ENCODE measurements at regions not wholly inside any gene's neighbourhood (a gene's known extent, or its start where the extent isn't known, plus 50 kb on each side); places are given as distances from the start of the nearest gene placed in this dataset.
"Not testable (repeated sequence)": the region's sequence is repeated elsewhere in the genome, so short reads cannot be mapped to it uniquely, and the experiment has no call there.

GRCh38 chr17:62216847-62217246 is 151.8 kb upstream of the MED13 start:
- POLR2A ChIA-PET, result no interaction called here
- BruUV-seq (replicated peaks), result no TSS peak
- in situ Hi-C loops (cut with HindIII; ENCODE audit: low pct_unique_long_range_greater_than_20kb, low sequenced_read_pairs), result no loop called here

DNA sequence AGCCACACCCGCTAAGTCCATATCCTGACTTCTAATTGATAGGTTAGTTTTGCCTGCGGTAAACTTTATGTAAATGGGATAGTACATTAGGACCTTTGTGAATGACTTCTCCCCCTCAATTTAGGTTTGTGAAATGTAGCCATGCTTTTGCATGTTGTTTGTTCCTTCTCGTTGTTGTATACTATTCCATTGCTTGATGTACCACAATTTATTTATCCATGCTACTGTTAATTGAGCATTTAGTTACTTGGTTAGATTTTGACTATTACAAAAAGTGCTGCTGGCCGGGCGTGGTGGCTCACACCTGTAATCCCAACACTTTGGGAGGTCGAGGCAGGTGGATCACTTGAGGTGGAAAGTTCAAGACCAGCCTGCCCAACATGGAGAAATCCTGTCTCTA is 150.8 kb upstream of the MED13 start:
- in situ Hi-C loops (cut with HindIII; ENCODE audit: low pct_unique_long_range_greater_than_20kb, low sequenced_read_pairs), result not testable (repeated sequence)

More at GRCh38 chr17:62216847-62217246, 151.8 kb upstream of the MED13 start:
- Histone ChIP-seq H3K36me3 (ENCODE audit: control insufficient read depth, insufficient read depth, low read length) (no peaks in the 10 kb centered on the region), H3K27ac (ENCODE audit: low read length) (no peak overlapping the region), H3K9me3 (ENCODE audit: control insufficient read depth, insufficient read depth, low read depth, low read length) (no peaks in the 10 kb centered on the region), H3K4me3 (ENCODE audit: low read depth in 2 of 2, low read length in 2 of 2) (no peak overlapping the region), H3K27me3 (ENCODE audit: control insufficient read depth, insufficient read depth, low read length) (peaks cover 3% of the 10 kb centered on the region; the same call in 1 of the 2 replicates), H3K4me1 (ENCODE audit: control insufficient read depth, insufficient read depth, low read length) (no peaks in the 10 kb centered on the region)
- no peak for ATAC-seq
- DNase-seq (ENCODE audit: low read depth, low spot score), result no peak
- intact Hi-C loops (cut with micrococcal nuclease; ENCODE audit: unreplicated experiment), result no loop called here
- CTCF ChIA-PET, result no interaction called here
- TF ChIP-seq TCF7L2 (IDR thresholded peaks at IDR 0.05; ENCODE audit: low read depth, low read length), result no peak
- TF ChIP-seq SIN3A (IDR thresholded peaks at IDR 0.05; ENCODE audit: borderline replicate concordance, insufficient read depth, low read depth, low read length), result no peak
- no peak for TF ChIP-seq REST (IDR thresholded peaks at IDR 0.05; ENCODE audit: insufficient read depth in 1 of 2, low read depth in 2 of 2, low read length in 1 of 2)
- TF ChIP-seq, protein P1, sequence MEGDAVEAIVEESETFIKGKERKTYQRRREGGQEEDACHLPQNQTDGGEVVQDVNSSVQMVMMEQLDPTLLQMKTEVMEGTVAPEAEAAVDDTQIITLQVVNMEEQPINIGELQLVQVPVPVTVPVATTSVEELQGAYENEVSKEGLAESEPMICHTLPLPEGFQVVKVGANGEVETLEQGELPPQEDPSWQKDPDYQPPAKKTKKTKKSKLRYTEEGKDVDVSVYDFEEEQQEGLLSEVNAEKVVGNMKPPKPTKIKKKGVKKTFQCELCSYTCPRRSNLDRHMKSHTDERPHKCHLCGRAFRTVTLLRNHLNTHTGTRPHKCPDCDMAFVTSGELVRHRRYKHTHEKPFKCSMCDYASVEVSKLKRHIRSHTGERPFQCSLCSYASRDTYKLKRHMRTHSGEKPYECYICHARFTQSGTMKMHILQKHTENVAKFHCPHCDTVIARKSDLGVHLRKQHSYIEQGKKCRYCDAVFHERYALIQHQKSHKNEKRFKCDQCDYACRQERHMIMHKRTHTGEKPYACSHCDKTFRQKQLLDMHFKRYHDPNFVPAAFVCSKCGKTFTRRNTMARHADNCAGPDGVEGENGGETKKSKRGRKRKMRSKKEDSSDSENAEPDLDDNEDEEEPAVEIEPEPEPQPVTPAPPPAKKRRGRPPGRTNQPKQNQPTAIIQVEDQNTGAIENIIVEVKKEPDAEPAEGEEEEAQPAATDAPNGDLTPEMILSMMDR (IDR thresholded peaks at IDR 0.05), result no peak
- no peak for TF ChIP-seq POLR2AphosphoS5 (IDR thresholded peaks at IDR 0.05; ENCODE audit: low read depth, low read length)

GRCh38 chr17:62206550-62206949 is 141.5 kb upstream of the MED13 start:
- H3K9me3 ChIP-seq (ENCODE audit: control insufficient read depth, insufficient read depth, low read depth, low read length), result no peaks in the 10 kb centered on the region
- H3K27ac ChIP-seq (ENCODE audit: low read length), result no peak overlapping the region
- H3K4me1 ChIP-seq (ENCODE audit: control insufficient read depth, insufficient read depth, low read length), result no peaks in the 10 kb centered on the region
- H3K27me3 ChIP-seq (ENCODE audit: control insufficient read depth, insufficient read depth, low read length), result peaks cover under 1% of the 10 kb centered on the region; the same call in 1 of the 2 replicates
- DNase-seq (ENCODE audit: low read depth, low spot score), result no peak
- in situ Hi-C loops (cut with HindIII; ENCODE audit: low pct_unique_long_range_greater_than_20kb, low sequenced_read_pairs) (no loop called here), intact Hi-C loops (cut with micrococcal nuclease; ENCODE audit: unreplicated experiment) (no loop called here)
- BruUV-seq (replicated peaks), result no TSS peak
- no peaks in the 10 kb centered on the region for H3K36me3 ChIP-seq (ENCODE audit: control insufficient read depth, insufficient read depth, low read length)
- no peak for ATAC-seq
- no peak for TF ChIP-seq SIN3A (IDR thresholded peaks at IDR 0.05; ENCODE audit: borderline replicate concordance, insufficient read depth, low read depth, low read length)
- TF ChIP-seq REST (IDR thresholded peaks at IDR 0.05; ENCODE audit: insufficient read depth in 1 of 2, low read depth in 2 of 2, low read length in 1 of 2), result no peak
- TF ChIP-seq, protein P1 (IDR thresholded peaks at IDR 0.05), result no peak
- TF ChIP-seq POLR2AphosphoS5 (IDR thresholded peaks at IDR 0.05; ENCODE audit: low read depth, low read length), result no peak
- no peak for TF ChIP-seq TCF7L2 (IDR thresholded peaks at IDR 0.05; ENCODE audit: low read depth, low read length)
- ChIA-PET CTCF (no interaction called here), POLR2A (no interaction called here)
- no peak overlapping the region for H3K4me3 ChIP-seq (ENCODE audit: low read depth in 2 of 2, low read length in 2 of 2)

More for the DNA sequence above, 150.8 kb upstream of the MED13 start:
- BruUV-seq (replicated peaks); H3K4me3 ChIP-seq (ENCODE audit: low read depth in 2 of 2, low read length in 2 of 2); H3K9me3 ChIP-seq (ENCODE audit: control insufficient read depth, insufficient read depth, low read depth, low read length); H3K27ac ChIP-seq (ENCODE audit: low read length); ATAC-seq; DNase-seq (ENCODE audit: low read depth, low spot score); CTCF ChIA-PET; H3K27me3 ChIP-seq (ENCODE audit: control insufficient read depth, insufficient read depth, low read length); H3K36me3 ChIP-seq (ENCODE audit: control insufficient read depth, insufficient read depth, low read length); H3K4me1 ChIP-seq (ENCODE audit: control insufficient read depth, insufficient read depth, low read length); POLR2A ChIA-PET; intact Hi-C loops (cut with micrococcal nuclease; ENCODE audit: unreplicated experiment): not testable (repeated sequence)

GRCh38 chr17:62197156-62197555 is 132.1 kb upstream of the MED13 start:
- H3K4me3 ChIP-seq (ENCODE audit: low read depth in 2 of 2, low read length in 2 of 2); POLR2A ChIA-PET; intact Hi-C loops (cut with micrococcal nuclease; ENCODE audit: unreplicated experiment); BruUV-seq (replicated peaks); DNase-seq (ENCODE audit: low read depth, low spot score); ATAC-seq; H3K4me1 ChIP-seq (ENCODE audit: control insufficient read depth, insufficient read depth, low read length); in situ Hi-C loops (cut with HindIII; ENCODE audit: low pct_unique_long_range_greater_than_20kb, low sequenced_read_pairs); H3K36me3 ChIP-seq (ENCODE audit: control insufficient read depth, insufficient read depth, low read length); H3K9me3 ChIP-seq (ENCODE audit: control insufficient read depth, insufficient read depth, low read depth, low read length); CTCF ChIA-PET; H3K27ac ChIP-seq (ENCODE audit: low read length); H3K27me3 ChIP-seq (ENCODE audit: control insufficient read depth, insufficient read depth, low read length): not testable (repeated sequence)
